ENCODE measurements at regions not wholly inside any gene's neighbourhood (a gene's known extent, or its start where the extent isn't known, plus 50 kb on each side); places are given as distances from the start of the nearest gene placed in this dataset.

GRCh38 chr1:229819091-229819490, 193.0 kb downstream of the URB2 start:
- TF ChIP-seq CTCF (IDR thresholded peaks at IDR 0.05; ENCODE audit: unreplicated experiment) = no peak
- Mint-ChIP-seq H3K27ac (ENCODE audit: unreplicated experiment) (no peak overlapping the region), H3K9me3 (ENCODE audit: unreplicated experiment) (no peaks in the 10 kb centered on the region), H3K4me3 (ENCODE audit: unreplicated experiment) (no peak overlapping the region), H3K36me3 (ENCODE audit: low read depth, unreplicated experiment) (no peaks in the 10 kb centered on the region), H3K27me3 (ENCODE audit: unreplicated experiment) (no peaks in the 10 kb centered on the region), H3K4me1 (ENCODE audit: unreplicated experiment) (peaks cover 10% of the 10 kb centered on the region)
- no peak for DNase-seq (ENCODE audit: low spot score)

DNA sequence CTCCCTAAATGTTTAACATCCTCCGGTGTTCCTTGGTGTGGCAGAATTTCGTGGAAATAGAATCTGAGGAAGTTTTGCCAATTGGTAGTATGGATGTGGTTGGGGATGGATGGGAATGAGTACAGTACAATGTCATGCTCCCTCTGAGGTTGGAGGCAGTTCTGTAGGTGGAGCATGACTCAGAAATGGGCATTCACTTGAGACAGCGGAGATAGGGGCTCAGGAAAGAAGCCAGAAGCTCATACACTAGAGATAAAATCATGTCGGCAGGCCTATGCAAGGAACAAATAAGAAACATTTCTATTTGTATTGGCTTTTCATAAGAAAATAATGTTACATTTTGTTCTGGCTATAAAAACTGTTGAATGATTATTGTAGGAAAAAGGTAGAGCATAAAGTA, 196.0 kb downstream of the URB2 start:
- no peaks in the 10 kb centered on the region for H3K9me3 Mint-ChIP-seq (ENCODE audit: unreplicated experiment)
- no peak for DNase-seq (ENCODE audit: low spot score)
- H3K4me1 Mint-ChIP-seq (ENCODE audit: unreplicated experiment) = no peaks in the 10 kb centered on the region
- no peak for TF ChIP-seq CTCF (IDR thresholded peaks at IDR 0.05; ENCODE audit: unreplicated experiment)
- peaks cover 1% of the 10 kb centered on the region for H3K27me3 Mint-ChIP-seq (ENCODE audit: unreplicated experiment)
- H3K27ac Mint-ChIP-seq (ENCODE audit: unreplicated experiment) = no peak overlapping the region
- no peak overlapping the region for H3K4me3 Mint-ChIP-seq (ENCODE audit: unreplicated experiment)
- no peaks in the 10 kb centered on the region for H3K36me3 Mint-ChIP-seq (ENCODE audit: low read depth, unreplicated experiment)

DNA sequence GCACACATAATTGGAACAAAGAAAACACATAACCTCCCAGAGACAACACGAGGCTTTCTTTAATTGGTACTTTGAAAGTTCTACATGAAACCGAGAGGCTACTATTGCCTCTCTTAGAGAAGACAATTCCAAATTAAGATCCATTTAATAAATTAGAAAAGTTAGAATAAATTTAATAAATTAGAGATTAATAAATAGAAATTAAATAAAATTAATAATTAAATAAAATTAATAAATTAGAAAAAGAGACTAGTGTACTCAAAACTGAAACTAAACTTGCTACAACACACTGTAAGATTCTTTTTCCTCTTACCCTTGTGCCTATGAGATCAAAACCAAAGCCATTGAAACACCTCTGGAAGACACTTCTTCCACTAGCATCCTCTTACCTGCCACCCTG, 199.0 kb downstream of the URB2 start:
- H3K36me3 Mint-ChIP-seq (ENCODE audit: low read depth, unreplicated experiment) = no peaks in the 10 kb centered on the region
- H3K4me1 Mint-ChIP-seq (ENCODE audit: unreplicated experiment) = peaks cover 5% of the 10 kb centered on the region
- H3K27me3 Mint-ChIP-seq (ENCODE audit: unreplicated experiment) = peaks cover 1% of the 10 kb centered on the region
- no peaks in the 10 kb centered on the region for H3K9me3 Mint-ChIP-seq (ENCODE audit: unreplicated experiment)
- DNase-seq (ENCODE audit: low spot score) = no peak
- no peak for TF ChIP-seq CTCF (IDR thresholded peaks at IDR 0.05; ENCODE audit: unreplicated experiment)
- H3K4me3 Mint-ChIP-seq (ENCODE audit: unreplicated experiment) = no peak overlapping the region
- H3K27ac Mint-ChIP-seq (ENCODE audit: unreplicated experiment) = no peak overlapping the region

DNA sequence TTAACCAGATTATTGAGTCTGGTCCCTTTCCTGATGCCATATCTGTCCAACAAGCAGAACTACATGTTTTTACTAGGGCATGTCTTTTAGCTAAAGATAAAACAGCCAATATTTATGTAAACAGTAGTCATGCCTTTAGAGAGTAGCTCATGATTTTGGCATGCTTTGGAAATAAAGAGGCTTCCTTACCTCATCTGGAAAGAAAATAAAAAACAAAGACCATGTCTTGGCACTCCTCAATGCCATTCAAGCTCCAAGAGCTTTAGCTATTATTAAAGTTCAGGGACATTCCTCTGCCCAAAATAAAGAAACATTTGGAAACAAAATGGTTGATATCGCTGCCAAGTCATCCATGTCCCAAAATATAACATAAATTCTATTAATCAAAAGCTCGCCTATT, 202.4 kb downstream of the URB2 start:
- Mint-ChIP-seq H3K36me3 (ENCODE audit: low read depth, unreplicated experiment) (no peaks in the 10 kb centered on the region), H3K4me3 (ENCODE audit: unreplicated experiment) (no peak overlapping the region), H3K9me3 (ENCODE audit: unreplicated experiment) (no peaks in the 10 kb centered on the region), H3K4me1 (ENCODE audit: unreplicated experiment) (peaks cover 5% of the 10 kb centered on the region), H3K27ac (ENCODE audit: unreplicated experiment) (no peak overlapping the region), H3K27me3 (ENCODE audit: unreplicated experiment) (peaks cover 1% of the 10 kb centered on the region)
- TF ChIP-seq CTCF (IDR thresholded peaks at IDR 0.05; ENCODE audit: unreplicated experiment) = no peak
- no peak for DNase-seq (ENCODE audit: low spot score)

GRCh38 chr1:229832695-229833094, 206.6 kb downstream of the URB2 start:
- Mint-ChIP-seq H3K27me3 (ENCODE audit: unreplicated experiment) (no peaks in the 10 kb centered on the region), H3K9me3 (ENCODE audit: unreplicated experiment) (no peaks in the 10 kb centered on the region), H3K4me3 (ENCODE audit: unreplicated experiment) (no peak overlapping the region), H3K36me3 (ENCODE audit: low read depth, unreplicated experiment) (no peaks in the 10 kb centered on the region), H3K4me1 (ENCODE audit: unreplicated experiment) (peaks cover 5% of the 10 kb centered on the region), H3K27ac (ENCODE audit: unreplicated experiment) (no peak overlapping the region)
- no peak for DNase-seq (ENCODE audit: low spot score)
- TF ChIP-seq CTCF (IDR thresholded peaks at IDR 0.05; ENCODE audit: unreplicated experiment) = no peak
